ENCODE measurements at regions not wholly inside any gene's neighbourhood (a gene's known extent, or its start where the extent isn't known, plus 50 kb on each side); places are given as distances from the start of the nearest gene placed in this dataset.

DNA sequence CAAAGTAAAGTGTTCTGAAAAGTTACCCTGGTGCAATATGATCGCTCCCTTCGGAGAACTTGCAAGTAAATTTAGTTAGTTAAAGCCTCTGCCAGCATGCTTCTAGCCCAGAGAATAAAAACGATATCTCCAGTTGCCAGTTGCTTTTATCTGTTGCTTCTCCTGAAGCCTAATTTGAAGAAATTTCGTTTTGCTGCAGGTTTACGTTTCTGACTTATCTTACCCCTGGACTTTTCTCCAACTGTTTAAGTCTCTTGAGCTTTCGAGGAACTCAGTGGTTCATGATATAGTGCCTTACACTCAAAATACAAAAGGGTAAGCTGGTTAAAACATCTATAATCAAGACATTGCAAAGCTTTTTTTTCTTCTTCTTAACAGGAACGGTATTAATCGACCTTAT is 131.1 kb downstream of the FAM161A start:
- no peak for FAIRE-seq
- no peaks in the 10 kb centered on the region for H3K27me3 ChIP-seq
- no peaks in the 10 kb centered on the region for H3K9me3 ChIP-seq
- no peak for DNase-seq
- no peak overlapping the region for H3K27ac ChIP-seq
- H3K4me3 ChIP-seq, result no peak overlapping the region
- WGBS, 2 donors, result 78 to 86% methylated on average over 8 of the region's 8 CpGs
- no peaks in the 10 kb centered on the region for H3K36me3 ChIP-seq
- H3K4me1 ChIP-seq, result no peaks in the 10 kb centered on the region
- TF ChIP-seq, protein P1, sequence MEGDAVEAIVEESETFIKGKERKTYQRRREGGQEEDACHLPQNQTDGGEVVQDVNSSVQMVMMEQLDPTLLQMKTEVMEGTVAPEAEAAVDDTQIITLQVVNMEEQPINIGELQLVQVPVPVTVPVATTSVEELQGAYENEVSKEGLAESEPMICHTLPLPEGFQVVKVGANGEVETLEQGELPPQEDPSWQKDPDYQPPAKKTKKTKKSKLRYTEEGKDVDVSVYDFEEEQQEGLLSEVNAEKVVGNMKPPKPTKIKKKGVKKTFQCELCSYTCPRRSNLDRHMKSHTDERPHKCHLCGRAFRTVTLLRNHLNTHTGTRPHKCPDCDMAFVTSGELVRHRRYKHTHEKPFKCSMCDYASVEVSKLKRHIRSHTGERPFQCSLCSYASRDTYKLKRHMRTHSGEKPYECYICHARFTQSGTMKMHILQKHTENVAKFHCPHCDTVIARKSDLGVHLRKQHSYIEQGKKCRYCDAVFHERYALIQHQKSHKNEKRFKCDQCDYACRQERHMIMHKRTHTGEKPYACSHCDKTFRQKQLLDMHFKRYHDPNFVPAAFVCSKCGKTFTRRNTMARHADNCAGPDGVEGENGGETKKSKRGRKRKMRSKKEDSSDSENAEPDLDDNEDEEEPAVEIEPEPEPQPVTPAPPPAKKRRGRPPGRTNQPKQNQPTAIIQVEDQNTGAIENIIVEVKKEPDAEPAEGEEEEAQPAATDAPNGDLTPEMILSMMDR (IDR thresholded peaks at IDR 0.05), result no peak
- intact Hi-C loops (cut with DNase I), result no loop called here
- no peak for ATAC-seq

DNA sequence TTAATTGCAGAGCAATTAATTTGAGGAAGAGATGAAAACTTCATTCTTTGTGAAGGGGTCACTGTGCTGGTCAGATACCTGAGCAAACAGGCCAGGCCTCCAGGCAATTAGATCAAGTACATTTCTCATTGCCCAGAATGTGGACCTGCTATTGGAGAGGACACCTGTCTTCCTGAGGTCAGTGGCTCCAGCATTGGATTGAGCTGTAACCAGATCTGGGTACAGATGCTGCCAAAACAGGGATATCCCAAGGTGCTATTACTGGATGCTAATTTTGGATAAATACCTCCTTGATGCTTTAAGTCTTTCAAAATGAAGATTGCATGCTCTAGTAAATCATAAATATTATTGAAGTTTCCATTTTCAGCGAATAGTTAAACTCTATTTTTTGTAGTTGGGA is 131.5 kb downstream of the FAM161A start:
- 81 to 90% methylated on average over 1 of the region's 1 CpG for WGBS, 2 donors
- Histone ChIP-seq H3K36me3 (no peaks in the 10 kb centered on the region), H3K27ac (no peak overlapping the region), H3K27me3 (no peaks in the 10 kb centered on the region), H3K4me3 (no peak overlapping the region), H3K4me1 (no peaks in the 10 kb centered on the region), H3K9me3 (no peaks in the 10 kb centered on the region)
- TF ChIP-seq, protein P1 (IDR thresholded peaks at IDR 0.05), result no peak
- no peak for FAIRE-seq
- intact Hi-C loops (cut with DNase I), result no loop called here
- DNase-seq, result no peak
- ATAC-seq, result no peak

DNA sequence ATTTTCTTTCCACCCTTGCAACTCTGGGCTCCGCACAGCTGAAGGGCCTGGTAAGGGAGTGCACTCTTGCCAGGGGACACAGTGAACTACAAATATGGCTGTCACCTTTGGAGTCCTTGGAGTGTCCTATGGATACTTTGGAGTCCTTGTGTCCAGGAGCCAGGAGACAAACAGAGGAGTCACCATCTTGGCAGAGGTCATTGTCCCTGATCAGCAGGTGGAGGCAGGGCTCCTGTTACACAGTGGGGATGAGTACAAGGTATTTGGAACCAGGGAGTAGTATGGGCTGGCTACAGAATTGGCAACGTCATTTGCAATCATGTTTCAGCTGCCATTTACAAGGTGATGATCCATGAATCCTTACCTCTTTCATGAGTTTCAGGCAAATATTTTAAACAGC is 132.5 kb downstream of the FAM161A start:
- no peak for DNase-seq
- TF ChIP-seq, protein P1 (IDR thresholded peaks at IDR 0.05), result no peak
- no peak overlapping the region for H3K27ac ChIP-seq
- H3K27me3 ChIP-seq, result no peaks in the 10 kb centered on the region
- no peak for FAIRE-seq
- H3K4me3 ChIP-seq, result no peak overlapping the region
- no peak for ATAC-seq
- H3K4me1 ChIP-seq, result no peaks in the 10 kb centered on the region
- no peaks in the 10 kb centered on the region for H3K36me3 ChIP-seq
- intact Hi-C loops (cut with DNase I), result no loop called here
- 82 to 86% methylated on average over 2 of the region's 2 CpGs for WGBS, 2 donors
- no peaks in the 10 kb centered on the region for H3K9me3 ChIP-seq

DNA sequence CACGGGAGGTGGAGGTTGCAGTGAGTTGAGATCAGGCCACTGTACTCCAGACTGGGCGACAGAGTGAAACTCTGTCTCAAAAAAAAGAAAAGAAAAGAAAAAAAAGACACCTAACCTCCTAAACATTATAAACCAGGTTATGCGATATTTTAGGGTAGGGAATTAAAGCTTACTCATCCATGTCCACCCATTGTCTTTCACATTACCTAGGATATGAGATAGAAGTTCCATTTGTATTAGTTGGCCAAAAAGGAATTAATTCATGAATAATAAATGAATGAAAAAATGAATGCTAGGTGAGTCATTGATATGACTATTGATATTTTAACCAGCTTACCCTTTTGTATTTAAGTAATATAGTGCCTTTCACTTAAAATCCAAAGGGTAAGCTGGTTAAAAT is 132.9 kb downstream of the FAM161A start:
- H3K27me3 ChIP-seq, result no peaks in the 10 kb centered on the region
- 85 to 86% methylated on average over 3 of the region's 3 CpGs for WGBS, 2 donors
- FAIRE-seq, result no peak

DNA sequence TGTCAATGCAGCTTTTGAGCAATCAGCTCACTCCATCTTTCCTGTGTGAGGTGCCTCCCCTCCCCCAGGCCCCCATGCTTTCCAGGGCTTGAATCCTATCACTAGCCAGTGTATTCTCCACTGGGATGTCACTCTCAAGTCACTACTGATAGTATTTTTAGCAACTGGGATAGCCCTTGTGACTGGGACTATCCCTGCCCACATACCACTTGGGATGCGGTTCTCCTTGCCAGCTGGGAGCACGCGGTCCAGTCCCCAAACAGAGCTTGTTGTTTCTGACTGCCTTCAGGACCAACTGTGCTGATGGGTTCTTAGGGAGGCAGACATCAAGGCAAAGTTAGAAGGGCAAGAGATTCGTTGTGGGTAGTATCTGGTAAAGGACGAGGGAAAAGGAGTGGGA is 134.9 kb downstream of the FAM161A start:
- no peak overlapping the region for H3K4me3 ChIP-seq
- H3K27me3 ChIP-seq, result no peaks in the 10 kb centered on the region
- intact Hi-C loops (cut with DNase I), result no loop called here
- no peak for FAIRE-seq
- no peak for DNase-seq
- H3K27ac ChIP-seq, result no peak overlapping the region
- 83 to 88% methylated on average over 5 of the region's 5 CpGs for WGBS, 2 donors
- peaks cover 0 to 11% (median 0%) of the 10 kb centered on the region in 3 donors for H3K4me1 ChIP-seq
- H3K36me3 ChIP-seq, result no peaks in the 10 kb centered on the region
- H3K9me3 ChIP-seq, result no peaks in the 10 kb centered on the region
- TF ChIP-seq, protein P1 (IDR thresholded peaks at IDR 0.05), result no peak
- ATAC-seq, result no peak

More for the DNA sequence above, 132.9 kb downstream of the FAM161A start:
- no peak for DNase-seq
- Histone ChIP-seq H3K27ac (no peak overlapping the region), H3K36me3 (no peaks in the 10 kb centered on the region), H3K9me3 (no peaks in the 10 kb centered on the region), H3K4me3 (no peak overlapping the region), H3K4me1 (no peaks in the 10 kb centered on the region)
- ATAC-seq, result no peak
- intact Hi-C loops (cut with DNase I), result no loop called here
- TF ChIP-seq, protein P1 (IDR thresholded peaks at IDR 0.05), result no peak

Data from pancreas (tissue), 10 donors.